ENCODE measurements at regions not wholly inside any gene's neighbourhood (a gene's known extent, or its start where the extent isn't known, plus 50 kb on each side); places are given as distances from the start of the nearest gene placed in this dataset.

DNA sequence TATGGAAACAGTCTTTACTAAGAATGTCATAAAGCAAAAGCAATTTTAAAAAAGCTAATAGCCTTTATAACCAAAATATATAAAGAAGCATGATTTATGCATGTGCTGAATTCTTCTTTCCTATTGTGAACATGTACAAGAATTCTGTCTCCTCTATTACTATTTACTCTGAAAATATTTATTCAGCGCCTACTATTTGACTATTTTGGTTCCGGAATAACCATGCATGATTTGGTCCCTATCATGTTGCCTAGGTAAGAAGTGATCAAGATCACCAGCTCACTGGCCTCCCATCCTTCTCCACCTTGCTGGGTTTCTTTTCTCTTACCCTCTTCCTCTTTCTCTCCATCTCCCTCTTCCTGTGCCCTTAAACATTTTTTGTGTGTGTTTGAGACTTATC lies 443.8 kb downstream of the SH3GL2 start:
- TF ChIP-seq, protein P1, sequence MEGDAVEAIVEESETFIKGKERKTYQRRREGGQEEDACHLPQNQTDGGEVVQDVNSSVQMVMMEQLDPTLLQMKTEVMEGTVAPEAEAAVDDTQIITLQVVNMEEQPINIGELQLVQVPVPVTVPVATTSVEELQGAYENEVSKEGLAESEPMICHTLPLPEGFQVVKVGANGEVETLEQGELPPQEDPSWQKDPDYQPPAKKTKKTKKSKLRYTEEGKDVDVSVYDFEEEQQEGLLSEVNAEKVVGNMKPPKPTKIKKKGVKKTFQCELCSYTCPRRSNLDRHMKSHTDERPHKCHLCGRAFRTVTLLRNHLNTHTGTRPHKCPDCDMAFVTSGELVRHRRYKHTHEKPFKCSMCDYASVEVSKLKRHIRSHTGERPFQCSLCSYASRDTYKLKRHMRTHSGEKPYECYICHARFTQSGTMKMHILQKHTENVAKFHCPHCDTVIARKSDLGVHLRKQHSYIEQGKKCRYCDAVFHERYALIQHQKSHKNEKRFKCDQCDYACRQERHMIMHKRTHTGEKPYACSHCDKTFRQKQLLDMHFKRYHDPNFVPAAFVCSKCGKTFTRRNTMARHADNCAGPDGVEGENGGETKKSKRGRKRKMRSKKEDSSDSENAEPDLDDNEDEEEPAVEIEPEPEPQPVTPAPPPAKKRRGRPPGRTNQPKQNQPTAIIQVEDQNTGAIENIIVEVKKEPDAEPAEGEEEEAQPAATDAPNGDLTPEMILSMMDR (IDR thresholded peaks at IDR 0.05 in 4 of 5, conservative IDR thresholded peaks at IDR 0.05 in 1 of 5): no peak
- TF ChIP-seq POLR2A (IDR thresholded peaks at IDR 0.05): no peak
